AG09319 (cell line): ENCODE measurements at regions not wholly inside any gene's neighbourhood (a gene's known extent, or its start where the extent isn't known, plus 50 kb on each side); places are given as distances from the start of the nearest gene placed in this dataset.

Experiments
- DNase-seq: peaks from one replicate; pipeline ENCODE4 v3.0.0-alpha.2; 2010; ENCODE audit warnings: low read depth; ENCODE audit errors: extremely low read depth
- TF ChIP-seq, protein P1 (sequence below): IDR thresholded peaks from 2 replicates; pipeline ENCODE4 v1.5.1; 2011; ENCODE audit warnings: low read depth, mild to moderate bottlenecking, inconsistent platforms, low read length, moderate library complexity

DNA sequence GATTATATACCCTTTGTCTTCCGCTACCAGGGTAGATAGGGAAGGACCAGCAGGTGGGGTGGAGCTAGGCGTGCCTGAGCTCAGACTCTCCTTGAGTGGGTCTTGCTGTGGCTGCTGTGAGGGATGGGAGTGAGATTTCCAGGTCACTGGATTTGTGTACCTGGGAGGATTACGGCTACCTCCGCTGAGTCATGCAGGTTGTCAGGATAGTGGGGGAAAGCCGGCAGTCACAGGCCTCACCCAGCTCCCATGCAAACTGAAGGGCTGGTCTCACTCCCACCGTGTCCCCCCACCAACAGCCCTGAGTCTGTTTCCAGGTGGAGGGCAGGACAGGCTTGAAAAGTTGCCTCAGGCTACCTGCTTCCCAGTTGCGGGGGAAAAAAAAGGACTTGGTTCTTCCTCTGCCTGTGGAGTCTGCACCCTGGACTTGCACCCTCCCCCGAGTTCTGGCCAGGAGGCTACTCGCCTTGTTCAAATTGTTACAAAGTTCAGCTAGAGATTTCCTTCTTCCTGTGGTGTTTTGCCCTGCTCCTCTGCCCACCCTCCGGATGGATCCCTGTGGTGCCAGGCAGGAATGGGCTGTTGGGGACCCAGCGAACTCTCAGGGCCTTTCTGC, 268.3 kb downstream of the VAPA start:
- TF ChIP-seq, protein P1, sequence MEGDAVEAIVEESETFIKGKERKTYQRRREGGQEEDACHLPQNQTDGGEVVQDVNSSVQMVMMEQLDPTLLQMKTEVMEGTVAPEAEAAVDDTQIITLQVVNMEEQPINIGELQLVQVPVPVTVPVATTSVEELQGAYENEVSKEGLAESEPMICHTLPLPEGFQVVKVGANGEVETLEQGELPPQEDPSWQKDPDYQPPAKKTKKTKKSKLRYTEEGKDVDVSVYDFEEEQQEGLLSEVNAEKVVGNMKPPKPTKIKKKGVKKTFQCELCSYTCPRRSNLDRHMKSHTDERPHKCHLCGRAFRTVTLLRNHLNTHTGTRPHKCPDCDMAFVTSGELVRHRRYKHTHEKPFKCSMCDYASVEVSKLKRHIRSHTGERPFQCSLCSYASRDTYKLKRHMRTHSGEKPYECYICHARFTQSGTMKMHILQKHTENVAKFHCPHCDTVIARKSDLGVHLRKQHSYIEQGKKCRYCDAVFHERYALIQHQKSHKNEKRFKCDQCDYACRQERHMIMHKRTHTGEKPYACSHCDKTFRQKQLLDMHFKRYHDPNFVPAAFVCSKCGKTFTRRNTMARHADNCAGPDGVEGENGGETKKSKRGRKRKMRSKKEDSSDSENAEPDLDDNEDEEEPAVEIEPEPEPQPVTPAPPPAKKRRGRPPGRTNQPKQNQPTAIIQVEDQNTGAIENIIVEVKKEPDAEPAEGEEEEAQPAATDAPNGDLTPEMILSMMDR: no peak
- no peak for DNase-seq

DNA sequence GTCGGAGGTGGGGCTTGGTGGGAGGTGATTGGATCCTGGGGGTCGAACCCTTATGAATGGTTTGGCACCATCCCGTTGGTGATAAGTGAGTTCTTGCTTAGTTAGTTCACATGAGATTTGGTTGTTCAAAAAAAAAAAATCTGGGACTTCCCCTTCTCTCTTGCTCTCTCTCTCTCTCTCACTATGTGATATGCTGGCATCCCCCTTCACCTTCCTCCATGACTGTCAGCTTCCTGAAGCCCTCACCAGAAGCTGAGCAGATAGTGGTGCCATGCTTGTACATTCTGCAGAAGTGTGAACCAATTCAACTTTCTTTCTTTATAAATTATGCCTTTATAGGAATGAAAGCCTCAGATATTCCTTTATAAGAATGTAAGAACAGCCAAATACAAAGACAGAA, 269.7 kb upstream of the APCDD1 start:
- TF ChIP-seq, protein P1: no peak
- DNase-seq: no peak

GRCh38 chr18:10188971-10189810, 265.2 kb upstream of the APCDD1 start:
- no peak for DNase-seq
- TF ChIP-seq, protein P1: no peak

GRCh38 chr18:10190564-10190963, 263.9 kb upstream of the APCDD1 start:
- no peak for DNase-seq

GRCh38 chr18:10193444-10193843, 261.0 kb upstream of the APCDD1 start:
- no peak for DNase-seq
- TF ChIP-seq, protein P1: no peak

More at GRCh38 chr18:10190564-10190963, 263.9 kb upstream of the APCDD1 start:
- TF ChIP-seq, protein P1: no peak

- no peak for DNase-seq
- TF ChIP-seq, protein P1: no peak; the same call in 1 of the 2 replicates
Observed at GRCh38 chr18:10194592-10194991, 259.8 kb upstream of the APCDD1 start.

DNA sequence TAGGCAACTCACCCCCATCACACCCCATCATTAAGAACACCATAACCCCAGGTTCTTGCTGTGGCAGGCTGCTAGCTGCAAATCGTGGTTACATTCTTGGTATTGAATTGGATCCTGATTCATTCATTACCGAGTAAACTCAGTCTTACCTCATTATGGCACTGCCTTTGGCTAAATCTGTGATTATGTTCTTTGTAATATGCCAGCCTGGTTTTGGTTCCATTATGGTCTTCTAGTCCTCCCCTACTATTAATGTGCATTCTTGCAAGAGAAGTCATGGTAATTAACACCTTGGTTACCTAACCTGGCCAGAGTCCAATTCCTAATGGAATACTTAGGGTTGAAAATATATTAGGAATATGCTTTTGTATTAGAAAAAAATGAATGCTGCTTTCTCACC, 258.9 kb upstream of the APCDD1 start:
- no peak for DNase-seq
- TF ChIP-seq, protein P1: no peak
